ENCODE measurements at regions not wholly inside any gene's neighbourhood (a gene's known extent, or its start where the extent isn't known, plus 50 kb on each side); places are given as distances from the start of the nearest gene placed in this dataset.

- DNase-seq (ENCODE audit: low spot score): no peak
Measured at GRCh38 chr9:126222363-126222834, 104.2 kb upstream of the MVB12B start.

- no peak for DNase-seq (ENCODE audit: low spot score)
Measured at GRCh38 chr9:126222835-126223431, 103.7 kb upstream of the MVB12B start.

- DNase-seq (ENCODE audit: low spot score): no peak
Measured at GRCh38 chr9:126223798-126224531, 102.7 kb upstream of the MVB12B start.

GRCh38 chr9:126225611-126226609 lies 100.7 kb upstream of the MVB12B start:
- no peak for DNase-seq (ENCODE audit: low spot score)

GRCh38 chr9:126226991-126227936 lies 99.4 kb upstream of the MVB12B start:
- DNase-seq (ENCODE audit: low spot score): no peak

GRCh38 chr9:126228111-126228780 lies 98.4 kb upstream of the MVB12B start:
- DNase-seq (ENCODE audit: low spot score): no peak

- DNase-seq (ENCODE audit: low spot score): peak; percentile 93
Measured at GRCh38 chr9:126228781-126229444, 97.7 kb upstream of the MVB12B start.

GRCh38 chr9:126229501-126229900 lies 97.1 kb upstream of the MVB12B start:
- no peak for DNase-seq (ENCODE audit: low spot score)

- no peak for DNase-seq (ENCODE audit: low spot score)
Measured at GRCh38 chr9:126230692-126231091, 95.9 kb upstream of the MVB12B start.

GRCh38 chr9:126232461-126232860 lies 94.2 kb upstream of the MVB12B start:
- DNase-seq (ENCODE audit: low spot score): no peak

GRCh38 chr9:126233175-126233574 lies 93.5 kb upstream of the MVB12B start:
- DNase-seq (ENCODE audit: low spot score): no peak

- peak; percentile 5 for DNase-seq (ENCODE audit: low spot score)
Measured at GRCh38 chr9:126233913-126234525, 92.6 kb upstream of the MVB12B start.

GRCh38 chr9:126234681-126235335 lies 91.8 kb upstream of the MVB12B start:
- DNase-seq (ENCODE audit: low spot score): peak; percentile 6

- no peak for DNase-seq (ENCODE audit: low spot score)
Measured at GRCh38 chr9:126235336-126236243, 91.0 kb upstream of the MVB12B start.

GRCh38 chr9:126236273-126236672 lies 90.4 kb upstream of the MVB12B start:
- no peak for DNase-seq (ENCODE audit: low spot score)

GRCh38 chr9:126238415-126238814 lies 88.2 kb upstream of the MVB12B start:
- no peak for DNase-seq (ENCODE audit: low spot score)

- no peak for DNase-seq (ENCODE audit: low spot score)
Measured at GRCh38 chr9:126239515-126239914, 87.1 kb upstream of the MVB12B start.

- DNase-seq (ENCODE audit: low spot score): no peak
Measured at GRCh38 chr9:126240835-126241234, 85.8 kb upstream of the MVB12B start.

Measured in GM03348 (cell line).